Left ventricle myocardium superior (tissue), 1 donor: ENCODE measurements at regions not wholly inside any gene's neighbourhood (a gene's known extent, or its start where the extent isn't known, plus 50 kb on each side); places are given as distances from the start of the nearest gene placed in this dataset.
A peak's percentile ranks its signal among the peaks of the same experiment; 100 is the strongest.

Experiments used
- ATAC-seq: fragments of 200-7000 bp; cut with Tn5 transposase; one replicate; pipeline ENCODE4 v1.9.1; 2020; ENCODE audit warnings: mild to moderate bottlenecking, moderate library complexity
- DNase-seq: peaks from one replicate; pipeline ENCODE4 v3.0.0-alpha.2; 2020
- intact Hi-C: fragments of 100-400 bp; cut with micrococcal nuclease; formaldehyde crosslinking; loops from one replicate; pipeline ENCODE4 v1.11.0; 2022
- donor health status: DM: no; HTN: yes; CAD: no; lungs with severe emphysema.

- intact Hi-C loops, result no loop called here
- DNase-seq, result no peak
- ATAC-seq, result no peak
These were observed 118.4 kb upstream of the MAP3K1 start for GRCh38 chr5:56696900-56697299.

GRCh38 chr5:56693220-56693579 is 122.1 kb upstream of the MAP3K1 start:
- ATAC-seq (no peak), DNase-seq (no peak)
- intact Hi-C loops, result no loop called here

GRCh38 chr5:56692359-56693219 is 122.8 kb upstream of the MAP3K1 start:
- no peak for DNase-seq
- intact Hi-C loops, result no loop called here
- no peak for ATAC-seq

- no peak for DNase-seq
- intact Hi-C loops, result no loop called here
- ATAC-seq, result peak; percentile 19
These were observed 126.9 kb upstream of the MAP3K1 start for GRCh38 chr5:56688402-56688801.

GRCh38 chr5:56686337-56687195 is 128.8 kb upstream of the MAP3K1 start:
- intact Hi-C loops, result no loop called here
- no peak for DNase-seq

GRCh38 chr5:56685503-56686217 is 129.7 kb upstream of the MAP3K1 start:
- DNase-seq (no peak), ATAC-seq (no peak)
- intact Hi-C loops, result no loop called here

More at GRCh38 chr5:56686337-56687195, 128.8 kb upstream of the MAP3K1 start:
- no peak for ATAC-seq

GRCh38 chr5:56684159-56684558 is 131.2 kb upstream of the MAP3K1 start:
- DNase-seq, result no peak
- no peak for ATAC-seq
- intact Hi-C loops, result no loop called here

- ATAC-seq, result no peak
- DNase-seq, result no peak
- intact Hi-C loops, result no loop called here
These were observed 131.6 kb upstream of the MAP3K1 start for GRCh38 chr5:56683733-56684132.

- ATAC-seq, result no peak
- intact Hi-C loops, result no loop called here
- DNase-seq, result no peak
These were observed 132.1 kb upstream of the MAP3K1 start for GRCh38 chr5:56683281-56683680.

- no peak for DNase-seq
- no peak for ATAC-seq
- intact Hi-C loops, result no loop called here
These were observed 134.0 kb upstream of the MAP3K1 start for GRCh38 chr5:56681346-56681745.

GRCh38 chr5:56680731-56681130 is 134.6 kb upstream of the MAP3K1 start:
- intact Hi-C loops, result no loop called here

GRCh38 chr5:56677690-56678305 is 137.6 kb upstream of the MAP3K1 start:
- peak; percentile 43 for ATAC-seq
- intact Hi-C loops, result no loop called here
- no peak for DNase-seq

More at GRCh38 chr5:56680731-56681130, 134.6 kb upstream of the MAP3K1 start:
- DNase-seq, result no peak
- no peak for ATAC-seq

GRCh38 chr5:56676091-56676768 is 139.1 kb upstream of the MAP3K1 start:
- intact Hi-C loops, result no loop called here
- DNase-seq, result no peak
- no peak for ATAC-seq

GRCh38 chr5:56674441-56674840 is 140.9 kb upstream of the MAP3K1 start:
- ATAC-seq (no peak), DNase-seq (no peak)
- intact Hi-C loops, result no loop called here

- intact Hi-C loops, result no loop called here
These were observed 142.2 kb upstream of the MAP3K1 start for GRCh38 chr5:56673171-56673570.

GRCh38 chr5:56671571-56671970 is 143.8 kb upstream of the MAP3K1 start:
- DNase-seq (no peak), ATAC-seq (peak; percentile 32)
- intact Hi-C loops, result no loop called here

More at GRCh38 chr5:56673171-56673570, 142.2 kb upstream of the MAP3K1 start:
- ATAC-seq (peak; percentile 65), DNase-seq (no peak)

- ATAC-seq, result no peak
- intact Hi-C loops, result no loop called here
- DNase-seq, result no peak
These were observed 144.4 kb upstream of the MAP3K1 start for GRCh38 chr5:56670916-56671315.

- ATAC-seq (peak; percentile 76), DNase-seq (peak; percentile 35)
- intact Hi-C loops, result no loop called here
These were observed 145.5 kb upstream of the MAP3K1 start for GRCh38 chr5:56669534-56670483.
